ENCODE measurements at regions not wholly inside any gene's neighbourhood (a gene's known extent, or its start where the extent isn't known, plus 50 kb on each side); places are given as distances from the start of the nearest gene placed in this dataset.
"Not testable (repeated sequence)": the region's sequence is repeated elsewhere in the genome, so short reads cannot be mapped to it uniquely, and the experiment has no call there.

DNA sequence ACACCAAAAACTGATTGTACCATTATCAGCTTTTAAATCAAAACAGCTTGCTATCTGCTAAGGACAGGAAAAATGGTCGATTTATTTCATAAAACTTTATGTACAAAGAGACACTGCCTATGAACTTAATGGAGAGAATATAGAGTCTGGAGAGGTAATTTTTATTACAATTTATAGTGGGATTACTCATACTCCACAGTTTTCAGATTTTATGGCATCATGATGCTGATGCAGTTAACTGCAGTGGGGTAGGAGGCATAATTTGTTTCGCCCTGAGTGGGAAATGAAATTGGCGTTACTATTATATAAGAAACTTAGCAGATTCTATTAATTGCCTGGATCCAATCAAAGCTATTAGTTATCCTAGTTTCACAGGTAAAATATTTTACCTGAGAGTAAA, 301.4 kb downstream of the KLF12 start:
- no peak for DNase-seq

DNA sequence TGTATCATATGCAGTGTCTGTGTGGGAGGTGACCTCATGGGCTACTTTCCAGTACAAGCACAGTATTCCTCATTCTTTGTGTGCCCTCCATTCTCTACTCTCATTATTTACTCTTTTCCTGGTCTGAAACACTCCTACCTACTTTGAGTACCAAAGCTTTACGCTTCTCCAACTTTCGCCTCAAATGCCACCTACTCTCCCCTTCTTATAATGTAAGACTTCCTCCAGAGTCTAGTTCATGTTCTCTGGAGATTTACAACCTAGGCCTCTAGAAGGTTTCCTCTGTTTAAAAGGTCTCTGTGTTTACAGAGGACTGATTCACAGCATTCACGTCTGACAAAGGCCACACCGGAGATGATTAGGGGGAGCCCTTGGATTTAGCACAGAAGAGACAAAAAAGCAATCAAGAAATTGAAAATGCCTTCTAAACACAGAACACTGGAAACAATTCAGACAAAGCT, 302.0 kb downstream of the KLF12 start:
- no peak for DNase-seq

DNA sequence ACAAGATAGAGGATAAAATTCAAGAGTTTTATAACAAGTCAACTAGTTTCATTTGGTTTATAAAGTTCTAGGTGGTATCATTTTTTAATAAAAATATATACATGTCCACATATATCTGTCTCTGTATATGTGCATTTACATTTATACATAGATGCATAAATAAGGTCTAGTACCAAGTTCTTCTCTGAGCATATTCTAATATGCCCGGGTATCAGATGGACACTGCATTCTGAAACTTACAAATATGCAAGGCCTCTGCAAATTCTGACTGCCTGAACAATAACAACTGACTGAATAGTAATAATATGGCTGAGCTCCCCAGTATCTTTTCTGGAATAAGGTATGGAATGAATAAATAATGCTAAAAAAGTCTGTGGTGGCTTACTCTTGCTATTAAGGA, 304.8 kb downstream of the KLF12 start:
- no peak for DNase-seq

DNA sequence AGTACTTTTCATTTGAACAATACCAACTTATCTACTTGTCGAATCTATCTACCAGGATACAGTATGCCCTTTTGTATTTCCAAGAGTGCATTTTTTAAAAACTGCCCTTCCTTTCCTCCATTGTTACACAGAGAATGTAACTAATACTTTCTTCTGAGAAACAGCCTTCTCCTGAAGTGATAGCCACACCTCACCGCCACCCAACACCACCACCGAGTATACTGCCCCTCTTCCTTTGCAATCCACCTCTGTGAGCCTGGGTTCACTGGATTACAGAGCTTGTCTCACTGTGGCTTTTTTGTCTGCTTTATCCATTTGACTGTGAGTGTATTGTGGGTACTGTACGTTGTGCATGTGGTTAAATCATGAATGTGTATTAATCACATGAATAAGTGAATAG, 305.4 kb downstream of the KLF12 start:
- no peak for DNase-seq

DNA sequence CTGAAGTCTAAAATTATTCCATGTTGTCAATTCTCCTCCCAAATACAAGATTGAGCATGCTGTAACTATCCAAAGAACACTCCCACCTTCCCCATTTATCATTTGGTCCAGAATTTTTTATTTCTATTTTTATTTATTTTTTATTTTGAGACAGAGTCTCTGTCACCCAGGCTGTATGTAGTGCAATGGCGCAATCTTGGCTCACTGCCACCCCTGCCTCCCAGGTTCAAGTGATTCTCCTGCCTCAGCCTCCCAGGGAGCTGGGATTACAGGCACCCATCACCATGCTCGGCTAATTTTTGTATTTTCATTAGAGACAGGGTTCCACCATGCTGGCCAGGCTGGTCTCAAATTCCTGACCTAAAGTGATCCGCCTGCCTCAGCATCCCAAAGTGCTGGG, 306.8 kb downstream of the KLF12 start:
- no peak for DNase-seq

DNA sequence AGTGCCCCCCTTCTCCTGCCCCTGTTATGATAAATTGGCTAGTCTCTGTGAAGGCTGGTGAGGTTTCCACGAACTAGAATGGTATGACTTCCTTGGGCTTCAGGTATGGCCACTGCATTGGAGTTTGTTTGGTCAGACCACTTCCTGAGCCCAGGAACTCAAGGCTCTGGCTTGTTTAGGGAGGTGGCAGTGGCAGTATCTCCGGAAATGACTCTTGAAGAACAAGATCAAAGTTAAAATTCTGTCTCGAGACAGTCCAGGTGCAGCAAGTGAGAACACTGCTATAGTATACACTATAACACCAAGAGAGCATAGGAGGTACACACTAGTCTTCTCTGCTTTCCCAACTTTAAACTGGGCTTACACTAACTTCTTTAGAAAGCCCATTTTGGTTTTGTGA, 309.1 kb downstream of the KLF12 start:
- no peak for DNase-seq

DNA sequence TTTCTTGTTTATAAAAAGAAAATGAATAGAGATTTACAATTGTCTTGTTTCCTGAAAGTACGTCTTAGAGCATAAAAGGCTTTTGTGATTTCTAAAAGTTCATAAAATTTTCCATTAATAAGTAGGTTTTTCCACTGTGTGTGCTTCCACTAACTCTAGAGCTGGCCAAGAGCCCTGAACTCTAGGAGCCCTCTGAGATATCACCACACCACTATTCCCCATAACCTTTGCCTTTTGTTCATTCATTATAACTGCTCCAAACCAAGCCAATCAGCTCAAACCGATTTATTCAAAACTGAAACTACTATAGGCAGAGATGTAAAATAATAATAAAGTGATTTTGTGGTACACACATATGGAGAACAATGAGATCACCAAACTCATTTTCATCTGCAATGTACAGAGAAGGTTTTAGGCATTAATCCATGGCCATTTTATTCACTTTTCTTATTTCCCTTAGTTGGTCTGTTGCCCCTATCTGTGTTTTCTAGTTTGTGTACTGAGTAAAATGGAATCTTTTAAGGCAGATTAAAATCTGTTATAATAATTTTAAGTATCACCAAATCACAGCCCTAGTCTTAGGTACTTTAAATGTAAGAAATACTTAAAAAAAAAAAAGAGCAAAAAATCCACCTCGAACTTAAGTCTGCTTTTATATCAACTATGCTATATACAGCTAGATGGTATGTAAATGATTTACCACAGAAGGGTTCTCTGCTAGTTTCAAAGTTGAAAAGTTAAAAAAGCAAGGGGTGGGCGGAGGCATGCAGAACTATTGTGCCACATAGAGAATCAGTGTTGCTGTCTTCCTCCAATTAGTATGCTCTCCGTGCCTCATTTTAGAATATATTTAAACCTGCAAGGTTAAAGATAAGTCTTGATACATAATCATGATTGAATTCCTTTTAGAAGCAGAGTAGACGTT, 311.3 kb downstream of the KLF12 start:
- no peak for DNase-seq

DNA sequence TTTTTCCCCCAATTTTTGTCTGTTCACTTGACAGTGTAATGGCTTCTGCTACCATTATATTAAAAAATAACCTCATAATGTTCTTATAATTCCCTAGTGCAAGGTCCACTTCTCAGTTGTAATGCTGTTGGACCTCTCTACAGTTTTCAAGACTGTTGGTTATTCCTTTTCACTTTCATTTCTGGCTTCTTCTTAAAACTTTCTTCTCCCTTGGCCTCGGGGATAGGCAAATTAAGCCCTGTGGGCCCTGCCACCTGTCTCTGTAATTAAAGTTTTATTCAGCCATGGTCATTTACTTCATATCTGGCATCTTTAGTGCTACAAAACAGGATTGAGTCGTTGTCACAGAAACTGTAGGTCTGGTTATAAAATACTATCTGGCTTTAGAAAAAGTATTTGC, 313.5 kb downstream of the KLF12 start:
- no peak for DNase-seq

DNA sequence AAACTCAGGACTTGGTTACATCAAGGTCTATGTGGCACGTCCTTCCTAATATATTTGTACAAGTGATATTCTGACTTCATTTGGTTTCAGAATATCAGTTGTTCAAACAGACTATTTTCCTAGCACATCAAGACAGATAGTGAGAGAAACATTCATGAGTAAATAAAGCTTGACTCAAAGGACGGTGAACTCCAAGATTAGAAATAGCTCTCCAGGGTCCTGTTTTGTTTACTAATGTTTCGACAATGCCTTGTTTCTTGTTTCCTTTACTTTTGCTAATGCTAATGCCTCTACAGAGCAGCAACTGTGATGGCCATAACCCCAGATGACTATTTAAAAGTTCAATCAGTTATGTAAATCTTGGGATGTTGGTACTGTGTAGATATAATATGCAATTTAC, 313.9 kb downstream of the KLF12 start:
- DNase-seq = no peak

DNA sequence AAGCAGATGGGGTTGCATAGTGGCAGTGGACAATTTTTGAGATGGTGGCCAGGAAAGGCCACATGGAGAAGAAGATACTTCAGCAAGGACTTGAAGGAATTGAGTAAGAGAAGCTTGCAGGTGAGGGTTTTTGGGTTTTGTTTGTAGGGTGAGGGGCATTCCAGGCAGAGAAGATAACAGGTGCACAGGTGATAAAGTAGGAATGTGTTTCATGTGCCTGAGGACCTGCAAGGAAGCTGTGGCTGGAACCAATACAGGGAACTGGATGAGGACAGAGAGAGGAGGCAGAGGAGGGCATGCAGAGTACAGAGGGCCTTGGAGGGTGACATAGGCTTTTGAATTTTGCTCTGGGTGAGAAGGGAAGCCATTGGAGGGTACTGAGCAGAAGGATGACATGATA, 314.5 kb downstream of the KLF12 start:
- no peak for DNase-seq

DNA sequence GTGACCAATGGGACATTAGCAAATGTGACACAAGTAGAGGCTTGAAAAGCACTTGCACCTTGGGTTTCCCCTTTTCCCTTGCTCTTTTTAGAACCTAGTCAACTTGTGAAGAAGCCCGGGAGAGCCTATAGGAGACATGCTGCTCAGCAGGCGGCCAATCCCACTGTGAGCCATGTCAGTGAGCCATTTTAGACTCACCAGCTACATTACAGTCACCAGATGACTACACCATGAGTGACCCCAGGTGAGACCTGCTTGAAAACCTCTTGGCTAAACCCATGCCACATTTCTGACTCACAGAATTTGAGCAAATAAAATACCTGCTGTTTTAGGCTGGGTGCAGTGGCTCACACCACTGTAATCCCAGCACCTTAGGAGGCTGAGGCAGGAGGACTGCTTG, 317.5 kb downstream of the KLF12 start:
- DNase-seq = no peak

DNA sequence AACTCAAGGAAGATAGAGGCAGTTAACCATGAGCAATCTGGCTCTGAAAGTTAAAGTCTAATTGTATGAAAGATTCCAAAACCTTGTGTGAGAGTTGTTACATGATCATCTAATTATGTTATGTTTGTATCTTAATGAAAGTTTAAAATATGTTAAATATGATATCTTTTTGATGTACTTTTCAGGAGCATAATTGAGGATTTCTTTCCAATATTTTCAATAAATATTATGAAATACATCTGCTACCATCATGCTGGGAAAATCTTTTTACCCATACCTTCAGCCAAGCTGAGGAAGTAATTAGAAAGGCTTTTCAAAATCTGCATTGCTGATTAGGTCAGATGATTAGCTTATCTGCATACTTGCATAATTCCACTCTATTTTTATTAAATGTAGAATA, 318.4 kb downstream of the KLF12 start:
- no peak for DNase-seq

DNA sequence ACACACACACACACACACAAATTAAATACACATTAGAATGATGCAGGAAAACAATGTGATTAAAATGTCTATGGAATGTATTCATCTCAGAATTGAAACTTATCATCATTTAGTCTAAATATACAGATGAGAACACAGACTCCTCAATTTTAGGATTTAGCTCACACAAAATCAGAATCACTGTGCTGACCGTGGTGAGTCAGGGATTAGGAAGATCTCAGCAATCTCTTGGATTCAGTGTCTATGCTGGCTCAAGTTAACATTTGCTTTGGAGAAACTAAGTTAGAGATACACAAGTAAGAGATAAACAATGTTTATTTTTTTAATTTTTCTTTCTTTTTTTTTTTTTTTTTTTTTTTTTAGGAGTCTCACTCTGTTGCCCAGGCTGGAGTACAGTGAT, 323.6 kb downstream of the KLF12 start:
- DNase-seq = no peak

DNA sequence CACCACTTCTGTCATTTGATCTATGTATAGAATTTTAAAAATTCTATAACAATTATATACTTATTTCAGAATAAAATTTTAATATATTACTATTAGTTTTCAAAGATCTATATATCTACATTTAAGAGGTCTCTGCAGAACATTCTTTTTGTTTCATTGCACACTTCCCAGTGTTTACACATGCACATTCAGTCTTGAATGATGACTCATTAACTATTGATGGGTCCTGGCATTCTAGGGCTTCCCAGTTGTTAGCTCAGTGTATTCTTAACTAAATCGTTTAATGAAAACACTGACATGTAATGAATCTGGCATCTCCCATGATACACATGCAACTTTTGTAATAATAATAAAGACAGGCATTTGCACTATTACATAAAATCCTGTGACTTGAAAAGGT, 324.6 kb downstream of the KLF12 start:
- no peak for DNase-seq

DNA sequence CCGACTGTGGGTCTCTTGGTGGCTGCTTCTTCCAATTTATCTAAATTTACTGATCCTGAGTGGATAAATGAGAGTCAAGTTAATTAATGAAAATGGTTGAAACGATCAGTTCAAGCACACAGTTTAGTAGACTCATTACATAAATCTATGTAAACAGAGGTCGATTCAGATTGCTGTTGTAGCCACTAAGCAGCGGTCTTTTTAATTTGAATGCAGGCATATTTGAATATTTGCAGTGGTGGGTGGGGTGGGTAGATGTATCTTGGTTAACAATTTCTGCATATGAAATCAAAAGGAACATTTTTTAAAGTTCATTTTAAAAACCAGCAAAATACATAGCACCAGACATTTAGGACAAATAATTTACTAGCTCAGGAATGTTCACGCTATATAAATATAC, 325.9 kb downstream of the KLF12 start:
- DNase-seq = no peak

DNA sequence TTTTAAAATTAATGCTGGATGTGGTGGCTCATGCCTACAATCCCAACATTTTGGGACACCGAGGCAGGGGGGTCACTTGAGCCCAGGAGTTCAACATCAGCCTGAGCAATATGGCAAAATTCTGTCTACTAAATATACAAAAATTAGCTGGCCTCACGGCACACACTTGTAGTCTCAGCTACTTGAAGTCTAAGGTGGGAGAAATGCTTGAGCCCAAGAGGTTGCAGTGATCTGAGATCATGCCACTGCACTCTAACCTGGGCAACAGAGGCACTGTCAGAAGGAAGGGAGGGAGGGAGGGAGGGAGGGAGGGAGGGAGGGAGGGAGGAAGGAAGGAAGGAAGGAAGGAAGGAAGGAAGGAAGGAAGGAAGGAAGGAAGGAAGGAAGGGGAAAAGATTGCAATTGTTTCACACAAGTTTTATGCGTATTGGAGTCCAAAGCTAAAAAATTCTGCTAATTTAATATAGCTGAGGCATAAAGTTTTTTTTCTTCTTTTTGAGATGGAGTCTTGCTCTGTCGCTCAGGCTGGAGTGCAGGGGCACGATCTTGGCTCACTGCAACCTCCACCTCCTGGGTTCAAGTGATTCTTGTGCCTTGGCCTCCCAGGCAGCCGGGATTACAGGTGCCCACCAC, 328.8 kb downstream of the KLF12 start:
- DNase-seq = not testable (repeated sequence)

DNA sequence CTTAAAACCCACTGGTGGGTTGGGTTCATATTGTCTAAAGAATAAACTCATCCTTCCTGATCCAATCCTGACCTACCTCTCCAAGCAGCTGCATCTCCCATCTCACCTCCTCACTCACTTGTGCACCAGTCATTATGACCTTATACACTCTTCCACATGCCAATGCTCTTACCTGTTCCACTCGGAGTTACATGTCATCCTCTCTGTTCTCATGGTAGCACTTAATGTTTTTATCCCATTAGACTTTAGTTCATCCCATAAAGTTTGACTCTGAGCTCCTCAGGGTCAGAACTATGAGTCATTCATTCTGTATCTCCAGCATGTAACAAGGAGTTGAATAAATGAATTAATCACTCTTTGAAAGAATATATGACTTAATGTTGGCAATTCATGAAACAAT, 330.2 kb downstream of the KLF12 start:
- no peak for DNase-seq

DNA sequence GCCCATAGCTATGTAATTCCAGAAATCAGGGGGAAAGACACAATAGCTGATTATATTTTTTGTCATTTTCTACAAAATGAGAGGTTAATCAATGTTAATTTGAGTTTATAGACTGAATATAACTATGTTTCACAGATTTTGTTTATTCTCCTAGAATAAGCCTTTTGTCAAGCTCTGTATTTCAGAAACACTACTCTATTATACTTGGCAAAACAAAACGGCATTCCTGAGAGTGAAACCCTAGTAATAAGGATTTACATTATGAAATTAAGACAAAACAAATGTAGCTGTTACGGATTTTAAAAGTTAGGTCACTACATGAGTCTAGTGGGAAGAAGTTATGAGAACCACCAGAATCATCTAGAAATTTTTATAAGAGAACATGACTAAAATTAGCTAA, 334.2 kb downstream of the KLF12 start:
- no peak for DNase-seq

DNA sequence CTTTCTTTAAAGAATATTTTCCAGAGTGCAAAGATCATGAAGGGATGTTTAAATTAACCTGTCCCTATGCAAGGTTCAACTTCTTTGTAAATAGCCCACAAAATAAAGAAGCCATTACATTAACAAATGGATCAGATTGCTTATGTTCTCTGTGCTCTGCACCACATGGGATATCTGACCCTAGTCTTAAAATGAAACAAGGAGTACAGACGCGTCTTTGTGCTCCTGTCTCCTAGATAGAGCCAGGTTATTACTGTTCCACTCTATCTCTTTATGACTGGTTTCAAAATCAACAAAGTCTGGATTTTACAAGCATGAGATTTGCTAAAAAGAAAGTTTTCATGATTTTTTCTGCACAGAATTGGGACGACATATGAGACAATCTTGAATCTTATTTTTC, 339.4 kb downstream of the KLF12 start:
- no peak for DNase-seq

DNA sequence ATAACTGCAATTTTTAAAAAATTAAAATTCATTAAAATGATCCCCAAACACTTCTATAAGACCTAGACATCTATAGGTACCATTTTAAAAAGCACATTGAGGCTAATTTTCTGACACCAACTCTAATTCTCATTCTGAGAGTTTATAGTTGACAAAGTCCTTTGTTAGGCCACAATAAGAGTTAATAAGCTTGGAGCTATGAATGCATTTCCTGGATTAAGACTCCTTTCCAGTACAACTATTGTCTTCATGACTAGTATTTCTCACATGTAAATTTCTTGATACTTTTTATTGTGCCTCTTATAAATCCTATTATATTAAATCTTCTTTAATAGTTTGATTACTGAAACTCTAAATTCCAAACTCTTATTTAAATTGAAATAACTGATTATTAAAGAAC, 340.8 kb downstream of the KLF12 start:
- no peak for DNase-seq

DNA sequence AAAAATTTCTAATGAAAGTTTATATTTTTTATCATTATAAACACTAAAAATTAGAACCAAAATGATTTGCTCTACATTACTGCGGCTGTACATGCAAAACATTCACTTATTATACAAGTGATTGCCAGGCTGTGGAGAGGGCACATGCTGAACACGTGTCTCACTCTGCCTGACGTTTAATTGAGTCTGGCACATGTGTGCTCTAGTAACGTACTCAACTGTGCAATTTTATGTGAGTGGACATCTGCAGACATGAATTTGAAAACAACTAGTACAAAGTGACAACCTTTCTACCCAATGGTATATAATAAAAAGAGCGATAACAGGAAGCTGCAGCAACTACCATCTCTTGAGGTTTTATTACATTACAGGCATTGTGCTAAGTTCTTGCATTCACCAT, 341.4 kb downstream of the KLF12 start:
- no peak for DNase-seq

DNA sequence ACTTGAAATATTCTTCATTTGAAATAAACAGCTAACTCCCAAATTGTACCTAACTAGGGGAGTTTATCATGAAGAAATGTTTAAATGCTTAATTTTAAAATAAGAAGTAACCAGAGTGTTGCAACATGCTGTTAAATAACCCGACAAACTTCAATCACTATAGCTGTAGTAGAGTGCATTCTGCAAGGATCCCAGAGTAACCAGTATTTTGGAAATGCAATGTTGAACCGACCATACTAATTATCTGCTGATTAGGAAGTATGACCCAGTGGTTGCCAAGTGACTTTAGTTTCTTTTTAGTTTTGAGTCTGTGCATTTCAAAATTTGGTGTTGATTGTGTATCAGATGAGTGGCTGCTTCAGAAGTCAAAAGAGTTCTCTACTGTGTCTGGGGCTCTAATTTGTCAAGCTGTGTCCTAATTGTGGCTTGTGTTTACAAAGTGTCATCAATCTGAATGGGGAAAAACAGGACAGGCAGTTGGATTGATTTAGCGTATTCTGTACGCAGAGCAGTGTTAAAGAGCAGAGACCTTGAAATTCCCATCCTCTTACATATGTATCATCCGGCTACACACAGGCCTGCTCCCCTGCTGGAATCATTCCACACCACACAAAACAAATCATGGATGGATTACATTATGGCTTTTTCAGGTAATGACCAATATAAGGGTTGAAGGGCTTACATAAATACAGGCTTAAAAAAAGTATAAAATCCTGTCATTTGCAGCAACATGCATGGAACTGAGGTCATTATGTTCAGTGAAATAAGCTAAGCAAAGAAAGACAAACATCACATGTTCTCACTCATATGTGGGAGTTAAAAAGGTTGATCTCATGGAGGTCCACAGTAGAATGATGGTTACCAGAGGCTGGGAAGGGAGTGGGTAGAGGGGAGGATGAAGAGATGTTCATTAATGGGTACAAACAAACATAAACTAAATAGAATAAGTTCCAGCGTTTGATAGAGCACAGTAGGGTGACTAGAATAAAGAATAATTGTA, 351.5 kb downstream of the KLF12 start:
- no peak for DNase-seq

DNA sequence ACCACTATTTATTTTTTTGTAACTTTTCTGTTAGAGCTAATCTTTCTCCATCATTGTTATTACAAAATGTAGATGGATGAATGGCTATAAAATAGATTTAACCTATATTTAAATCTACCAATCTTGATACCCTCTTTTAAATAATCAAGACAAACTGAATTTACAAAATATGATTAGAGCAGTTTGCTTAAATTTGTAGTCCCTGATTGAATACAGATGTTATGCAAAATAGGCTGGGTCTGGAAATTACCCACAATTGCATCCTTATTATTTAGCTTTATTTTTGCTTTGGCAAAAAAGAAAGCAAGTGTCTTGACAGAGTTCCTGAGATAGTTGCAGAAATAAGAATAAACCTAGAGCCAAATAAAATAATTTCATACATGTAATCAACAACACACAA, 352.8 kb downstream of the KLF12 start:
- DNase-seq = no peak
